Motor neuron (in vitro differentiated cells): ENCODE measurements at regions not wholly inside any gene's neighbourhood (a gene's known extent, or its start where the extent isn't known, plus 50 kb on each side); places are given as distances from the start of the nearest gene placed in this dataset.

Source experiments
- ATAC-seq, 8 experiments: fragments of 200-7000 bp; cut with Tn5 transposase; replicated peaks in 6 of 8; 2 replicates each; pipeline ENCODE4 v1.8.0; 2021; ENCODE audit warnings: mild to moderate bottlenecking in 8 of 8, moderate library complexity in 8 of 8
- H3K27ac ChIP-seq, 2 donors: fragments of 250-450 bp; sonication (Bioruptor Pico); 2 replicates each; pipeline ENCODE4 v1.9.0; 2021; ENCODE audit warnings: antibody characterized with exemption in 2 of 2, mild to moderate bottlenecking in 2 of 2, moderate library complexity in 1 of 2
- H3K4me1 ChIP-seq, 2 donors: fragments of 250-450 bp; sonication (Bioruptor Pico); replicated peaks in 1 of 2; 2 replicates each; pipeline ENCODE4 v1.6.1; 2021; ENCODE audit warnings: antibody characterized with exemption in 2 of 2, mild to moderate bottlenecking in 2 of 2, moderate library complexity in 1 of 2
- H3K4me3 ChIP-seq, 5 donors: fragments of 250-450 bp; sonication (Bioruptor Pico); 2 replicates each; pipeline ENCODE4 v1.9.0; 2021; ENCODE audit warnings: antibody characterized with exemption in 5 of 5, mild to moderate bottlenecking in 5 of 5, moderate library complexity in 4 of 5
- WGBS, 10 experiments: fragments of 450-650 bp; shearing (Covaris generic); methylation state at CpG; one replicate each; pipeline ENCODE4 v1.0.0; 2022; 5-methylcytosine and 5-hydroxymethylcytosine counted together
- in situ Hi-C, 9 experiments: fragments of 400-800 bp; cut with MboI; loops; one replicate each; pipeline ENCODE4 v1.15.0; 2021; ENCODE audit warnings: low sequenced_read_pairs in 9 of 9, low pct_unique_long_range_greater_than_20kb in 2 of 9; ENCODE audit not compliant: unreplicated experiment in 9 of 9

DNA sequence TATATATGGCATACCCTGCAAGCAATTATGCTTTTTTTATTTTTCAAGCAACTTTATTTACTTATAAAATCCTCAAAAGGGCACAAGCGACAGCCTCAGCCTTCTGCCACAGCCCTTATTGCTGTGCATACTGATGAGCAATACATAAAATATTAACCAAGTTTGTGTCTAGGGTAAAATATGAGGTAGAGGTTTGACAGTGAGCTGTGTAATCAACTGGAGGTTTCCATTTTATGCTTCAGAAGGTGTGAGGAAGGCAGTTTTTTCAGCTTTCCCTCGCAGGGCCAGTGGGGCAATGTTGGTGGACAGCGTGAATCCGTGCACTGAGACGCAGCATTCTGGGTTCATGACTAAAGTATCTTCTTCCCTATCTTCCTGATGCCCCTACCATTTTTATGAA is 310.4 kb downstream of the IRS2 start:
- in situ Hi-C loops: no loop called here
- H3K27ac ChIP-seq: no peak overlapping the region
- no peak overlapping the region for H3K4me3 ChIP-seq
- WGBS, 10 experiments: 33 to 100% (median 95%) methylated on average over 1 to 5 of the region's 5 CpGs; no CpG with 5 or more reads in 1 of the 10 experiments
- ATAC-seq: no peak
- H3K4me1 ChIP-seq: no peaks in the 10 kb centered on the region

DNA sequence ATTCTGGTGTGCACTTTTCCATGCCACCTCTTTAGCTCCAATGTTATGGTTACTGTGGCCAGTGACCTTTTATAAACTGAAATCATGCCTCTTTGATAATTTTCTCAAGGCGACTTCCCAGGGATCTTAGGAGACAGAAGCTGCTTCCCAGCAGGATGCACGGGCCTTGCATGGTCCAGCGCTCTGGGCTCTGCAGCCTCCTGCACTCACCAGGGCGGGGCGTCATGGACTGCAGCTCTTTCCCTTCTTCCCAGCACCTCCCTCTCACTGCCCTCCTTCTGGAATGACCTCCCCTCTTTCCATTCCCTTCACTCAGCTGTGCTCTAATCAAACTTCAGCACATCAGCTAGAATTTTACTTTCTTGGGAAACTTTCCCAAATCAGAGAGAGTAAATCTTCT is 318.3 kb downstream of the IRS2 start:
- no peak for ATAC-seq
- no peaks in the 10 kb centered on the region for H3K4me1 ChIP-seq
- 0 to 70% (median 35%) methylated on average over 1 to 4 of the region's 5 CpGs; no CpG with 5 or more reads in 2 of the 10 experiments for WGBS, 10 experiments

DNA sequence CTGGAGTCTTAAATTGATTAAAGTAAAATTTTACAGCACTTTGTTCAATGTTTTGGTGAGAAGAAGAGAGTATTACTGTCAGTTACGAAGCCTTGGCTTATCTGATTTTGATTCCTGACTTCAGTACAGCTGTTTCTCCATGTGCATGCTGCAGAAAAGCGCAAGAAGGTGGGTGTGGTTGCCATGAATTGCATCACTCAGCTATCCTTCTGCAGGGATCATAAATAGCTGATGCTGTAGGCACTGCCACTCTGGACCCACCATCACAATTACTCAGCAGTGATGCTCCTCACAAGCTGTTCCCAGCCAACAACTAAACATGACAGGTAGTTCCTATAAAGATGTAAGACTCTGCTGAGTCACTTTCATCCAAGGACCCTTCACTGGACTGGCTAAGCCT is 321.2 kb downstream of the IRS2 start:
- ATAC-seq: peak; percentile 71 to 99 (median 96)
- H3K27ac ChIP-seq: no peak overlapping the region
- WGBS, 10 experiments: 0 to 60% (median 25%) methylated on average over 1 to 2 of the region's 2 CpGs; no CpG with 5 or more reads in 1 of the 10 experiments
- in situ Hi-C loops: no loop called here
- no peak overlapping the region for H3K4me3 ChIP-seq
- no peaks in the 10 kb centered on the region for H3K4me1 ChIP-seq

More for the DNA sequence above, 318.3 kb downstream of the IRS2 start:
- in situ Hi-C loops: no loop called here
- no peak overlapping the region for H3K4me3 ChIP-seq
- no peak overlapping the region for H3K27ac ChIP-seq

DNA sequence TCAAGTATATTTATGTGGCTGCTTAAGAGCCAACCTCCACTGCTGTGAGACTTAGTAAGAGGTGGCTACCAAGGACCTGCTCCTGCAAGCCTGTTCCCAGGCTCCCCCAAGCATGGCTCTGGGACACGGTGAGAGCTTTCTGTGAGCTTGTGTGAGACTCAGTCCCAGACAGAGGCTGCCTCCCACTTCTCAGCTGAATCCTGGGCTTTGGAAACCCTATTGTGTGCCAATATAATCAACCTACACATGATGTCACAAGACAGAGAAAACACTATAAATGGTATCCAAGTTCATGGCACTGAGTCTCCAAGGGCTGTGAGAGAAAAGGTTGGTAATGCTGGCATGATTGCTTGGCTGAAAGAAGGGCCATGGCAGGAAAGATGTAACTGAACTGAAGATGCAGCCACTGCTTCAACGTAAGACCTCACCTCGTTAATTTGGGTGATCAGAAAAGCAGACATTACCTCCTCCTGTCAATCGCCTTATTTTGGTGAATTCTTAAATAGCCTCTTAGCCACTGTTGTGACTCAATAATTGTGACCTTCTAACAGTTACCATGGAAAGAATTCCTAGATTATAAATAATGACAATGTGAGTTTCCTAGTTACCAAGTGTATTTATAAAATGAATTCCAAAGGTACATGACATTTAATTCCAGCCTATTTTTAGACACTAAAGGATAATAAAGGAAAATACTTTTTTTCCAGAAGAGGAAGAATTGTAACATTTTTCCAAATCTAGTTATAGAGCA is 332.0 kb downstream of the IRS2 start:
- WGBS, 10 experiments: 0 to 89% (median 67%) methylated on average over 1 to 4 of the region's 4 CpGs; no CpG with 5 or more reads in 1 of the 10 experiments
- peak in 1 of 8 experiments; percentile 74 for ATAC-seq
- Histone ChIP-seq H3K4me3 (no peak overlapping the region), H3K4me1 (no peaks in the 10 kb centered on the region), H3K27ac (no peak overlapping the region)
- in situ Hi-C loops: no loop called here

DNA sequence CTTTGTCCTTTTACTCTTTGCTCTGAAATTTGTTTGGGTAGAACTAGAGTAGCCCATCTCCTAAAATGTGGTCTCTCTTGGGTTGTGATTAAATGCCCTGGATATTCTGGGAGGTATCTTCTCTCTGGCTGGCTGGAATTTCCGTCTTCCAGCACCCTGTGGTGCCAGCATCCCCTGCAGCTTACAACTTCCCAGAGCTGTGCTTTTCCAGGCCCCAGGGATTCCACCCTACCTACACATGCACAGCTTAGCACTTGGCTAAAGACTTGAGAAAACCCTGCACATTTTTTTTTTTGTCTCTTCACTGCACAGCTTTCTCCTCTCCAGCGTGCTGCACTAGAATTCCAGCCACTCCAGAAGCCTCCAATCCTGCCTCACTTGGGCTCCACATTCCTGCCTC is 334.7 kb downstream of the IRS2 start:
- in situ Hi-C loops: no loop called here
- peak in 2 of 8 experiments; percentile 28 to 57 for ATAC-seq
- no peak overlapping the region for H3K4me3 ChIP-seq
- H3K27ac ChIP-seq: no peak overlapping the region
- 7 to 100% (median 66%) methylated on average over 1 to 2 of the region's 2 CpGs; no CpG with 5 or more reads in 2 of the 10 experiments for WGBS, 10 experiments
- no peaks in the 10 kb centered on the region for H3K4me1 ChIP-seq

DNA sequence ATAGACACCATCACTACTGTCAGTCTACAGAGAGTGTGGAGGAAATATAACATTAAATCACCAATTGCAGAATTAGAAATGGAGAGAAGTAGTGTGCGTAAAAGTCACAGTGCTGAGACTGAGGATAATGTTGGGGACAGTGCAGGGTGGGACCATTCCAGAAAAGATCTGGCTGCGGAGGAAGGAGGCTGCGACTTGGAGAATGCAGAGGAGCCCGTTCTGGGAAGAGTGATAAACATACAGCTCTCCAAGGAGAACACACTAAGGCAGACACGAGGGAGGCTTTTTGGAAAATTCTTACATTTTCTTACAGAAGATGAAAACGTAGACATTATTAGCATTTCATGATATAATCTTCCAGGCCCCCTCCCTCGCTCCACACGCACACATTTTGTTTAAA is 337.8 kb downstream of the IRS2 start:
- 10 to 94% (median 85%) methylated on average over 3 to 8 of the region's 8 CpGs; no CpG with 5 or more reads in 1 of the 10 experiments for WGBS, 10 experiments
- ATAC-seq: no peak

DNA sequence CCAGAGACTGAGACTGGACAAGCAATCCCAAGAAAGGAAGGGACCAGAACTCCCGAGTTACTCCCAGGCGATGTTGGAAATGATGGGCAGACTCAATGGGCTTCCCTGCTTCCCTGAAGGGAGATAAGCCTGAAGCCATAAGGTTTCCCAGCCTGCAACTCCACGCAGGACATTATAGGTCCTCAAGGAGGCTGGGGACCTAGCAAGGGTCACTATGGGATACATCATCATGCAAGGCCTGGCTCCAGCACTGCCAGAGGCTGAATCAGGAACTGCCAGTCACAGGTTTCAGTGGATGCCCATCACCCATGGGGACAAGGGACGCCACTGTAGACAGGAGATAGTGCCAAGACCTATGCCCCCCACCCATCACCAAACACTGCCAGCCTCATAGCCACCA is 338.7 kb downstream of the IRS2 start:
- 20 to 100% (median 80%) methylated on average over 1 to 3 of the region's 4 CpGs; no CpG with 5 or more reads in 3 of the 10 experiments for WGBS, 10 experiments

More for the DNA sequence above, 337.8 kb downstream of the IRS2 start:
- Histone ChIP-seq H3K4me3 (no peak overlapping the region), H3K27ac (no peak overlapping the region), H3K4me1 (no peaks in the 10 kb centered on the region)
- in situ Hi-C loops: no loop called here

DNA sequence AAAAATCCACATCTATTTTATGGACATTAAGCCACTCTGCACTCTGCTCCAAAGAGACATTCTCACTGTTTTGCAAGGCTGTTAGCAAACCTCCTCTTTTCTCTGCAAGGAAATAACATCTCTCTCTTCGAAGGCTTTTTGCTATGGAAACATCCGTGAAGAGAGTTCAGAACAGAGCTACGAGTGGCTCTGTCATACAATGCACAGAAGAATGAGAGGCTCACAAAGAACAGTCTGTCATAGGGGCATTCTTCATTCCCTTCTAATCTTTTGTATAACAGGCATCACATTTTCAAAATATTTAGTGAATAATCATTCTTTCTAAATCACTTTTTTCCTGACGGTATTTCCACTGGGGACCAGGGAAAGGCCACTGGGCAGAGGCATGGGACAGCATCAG is 346.1 kb downstream of the IRS2 start:
- in situ Hi-C loops: no loop called here
- WGBS, 10 experiments: 10 to 70% (median 48%) methylated on average over 2 to 4 of the region's 4 CpGs; no CpG with 5 or more reads in 2 of the 10 experiments
- peaks cover 0 to 5% of the 10 kb centered on the region in 2 donors for H3K4me1 ChIP-seq
- no peak overlapping the region for H3K27ac ChIP-seq
- H3K4me3 ChIP-seq: no peak overlapping the region
- ATAC-seq: peak in 5 of 8 experiments; percentile 29 to 99 (median 69)

More for the DNA sequence above, 338.7 kb downstream of the IRS2 start:
- ATAC-seq: no peak
- Histone ChIP-seq H3K4me1 (no peaks in the 10 kb centered on the region), H3K4me3 (no peak overlapping the region), H3K27ac (no peak overlapping the region)
- in situ Hi-C loops: no loop called here

DNA sequence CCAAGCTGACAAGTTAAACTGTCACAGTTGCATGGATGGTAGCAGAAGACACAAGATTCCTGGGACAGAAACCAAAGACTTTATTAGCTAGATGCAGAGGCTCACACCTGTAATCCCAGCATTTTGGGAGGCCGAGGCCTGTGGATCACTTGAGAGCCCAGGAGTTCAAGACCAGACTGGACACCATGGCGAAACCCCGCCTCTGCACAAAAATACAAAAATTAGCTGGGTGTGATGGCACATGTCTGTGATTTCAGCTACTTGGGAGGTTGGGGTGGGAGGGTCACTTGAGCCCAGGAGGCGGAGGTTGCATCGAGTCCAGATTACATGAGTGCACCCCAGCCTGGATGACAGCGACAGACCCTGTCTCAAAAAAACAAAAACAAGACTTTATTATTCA is 346.6 kb downstream of the IRS2 start:
- Histone ChIP-seq H3K4me1 (peaks cover 0 to 5% of the 10 kb centered on the region in 2 donors), H3K4me3 (no peak overlapping the region), H3K27ac (no peak overlapping the region)
- ATAC-seq: no peak
- WGBS, 10 experiments: 43 to 100% (median 79%) methylated on average over 1 to 3 of the region's 6 CpGs; no CpG with 5 or more reads in 4 of the 10 experiments
- in situ Hi-C loops: no loop called here

DNA sequence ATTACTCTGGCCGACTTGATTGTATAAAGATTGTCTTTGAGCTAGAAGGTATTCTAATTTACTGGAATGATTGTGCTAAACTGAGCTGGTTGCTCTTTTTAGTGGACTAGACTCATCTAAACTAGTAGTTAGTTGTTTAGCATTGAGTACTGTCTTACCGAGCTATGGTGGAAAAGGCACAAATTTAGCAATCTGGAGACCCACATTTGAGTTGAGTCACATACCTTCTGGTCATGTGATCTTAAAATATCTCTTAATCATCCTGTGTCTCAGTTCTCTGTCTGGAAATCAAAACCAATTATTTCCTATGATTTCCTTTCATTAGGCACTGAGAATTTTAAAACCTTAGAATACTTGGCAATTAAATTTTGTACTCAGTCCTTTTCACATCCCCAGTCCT is 349.5 kb downstream of the IRS2 start:
- Histone ChIP-seq H3K4me1 (peaks cover 0 to 5% of the 10 kb centered on the region in 2 donors), H3K27ac (no peak overlapping the region), H3K4me3 (no peak overlapping the region)
- 0 to 100% (median 77%) methylated on average over 2 of the region's 2 CpGs; no CpG with 5 or more reads in 3 of the 10 experiments for WGBS, 10 experiments
- no peak for ATAC-seq
- in situ Hi-C loops: no loop called here

DNA sequence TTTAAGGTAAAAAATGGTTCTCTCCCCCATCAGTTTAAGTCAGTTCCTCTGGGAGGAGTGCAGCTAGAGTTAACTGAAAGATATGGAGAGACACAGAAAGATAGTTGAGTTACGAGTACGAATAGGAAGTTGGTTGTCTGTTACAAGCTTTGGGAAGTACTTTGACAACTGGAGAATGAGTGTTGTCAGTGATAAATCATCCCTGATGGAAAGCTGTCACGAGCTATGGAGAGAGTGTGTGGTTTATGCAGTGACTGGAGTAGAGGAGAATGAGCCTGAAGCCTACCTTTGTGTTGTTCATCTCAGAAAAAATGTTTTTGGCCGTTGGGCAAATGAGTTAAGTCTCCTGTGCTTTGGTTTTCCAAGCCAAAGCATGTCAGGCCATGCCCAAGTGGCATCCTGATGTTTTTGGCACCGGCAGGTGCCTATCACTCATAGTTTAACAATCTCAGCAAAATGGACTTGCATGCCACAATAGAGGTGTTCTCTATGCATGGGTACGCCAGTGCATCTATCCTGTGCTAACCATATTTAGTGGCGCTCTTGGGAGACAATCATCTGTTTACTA is 350.2 kb downstream of the IRS2 start:
- in situ Hi-C loops: no loop called here
- Histone ChIP-seq H3K4me3 (no peak overlapping the region), H3K4me1 (peaks cover 0 to 5% of the 10 kb centered on the region in 2 donors), H3K27ac (no peak overlapping the region)
- no peak for ATAC-seq
- 16 to 100% (median 80%) methylated on average over 2 to 7 of the region's 7 CpGs for WGBS, 10 experiments

DNA sequence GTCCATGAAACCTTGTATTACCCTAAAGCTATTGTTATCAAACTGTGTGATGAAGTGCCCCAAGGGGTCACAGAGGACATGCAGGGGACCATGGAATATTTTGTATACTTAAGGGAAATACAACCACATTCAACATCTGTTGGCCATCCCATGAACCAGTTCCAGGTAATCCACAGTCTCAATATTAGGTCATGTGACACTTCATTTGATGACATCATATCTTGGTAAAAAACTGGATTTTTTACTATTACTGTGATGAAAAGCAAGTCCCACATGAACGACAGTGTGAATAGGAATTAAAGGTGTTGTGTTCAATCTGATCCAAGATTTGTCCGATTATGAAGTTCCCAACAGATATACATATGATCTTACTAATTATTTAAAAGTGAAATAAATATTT is 355.2 kb downstream of the IRS2 start:
- no peak overlapping the region for H3K27ac ChIP-seq
- ATAC-seq: no peak
- H3K4me3 ChIP-seq: no peak overlapping the region
- WGBS, 10 experiments: 0 to 80% (median 36%) methylated on average over 1 to 2 of the region's 2 CpGs; no CpG with 5 or more reads in 2 of the 10 experiments
- in situ Hi-C loops: no loop called here
- H3K4me1 ChIP-seq: no peaks in the 10 kb centered on the region

DNA sequence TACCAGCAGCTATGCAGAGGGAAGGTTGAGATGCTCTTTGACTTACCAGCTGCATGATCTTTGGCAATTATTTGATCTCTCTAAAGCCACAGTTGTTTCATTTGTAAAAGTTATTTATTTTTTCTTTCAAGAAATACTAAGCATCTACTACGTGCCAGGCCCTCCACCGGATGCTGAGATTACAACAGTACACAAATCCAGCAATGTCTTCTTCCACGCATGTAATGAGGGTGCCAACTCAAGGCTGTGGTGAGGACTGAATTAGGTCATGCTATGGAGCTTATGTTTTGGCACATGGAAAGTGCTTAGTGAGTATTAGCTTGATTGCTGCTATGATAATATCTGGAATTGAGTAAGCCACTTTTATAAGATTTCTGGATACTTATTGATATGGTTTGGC is 358.2 kb downstream of the IRS2 start:
- in situ Hi-C loops: no loop called here
- H3K27ac ChIP-seq: no peak overlapping the region
- no peak for ATAC-seq
- 0 to 100% (median 92%) methylated on average over 1 to 3 of the region's 3 CpGs; no CpG with 5 or more reads in 5 of the 10 experiments for WGBS, 10 experiments
- H3K4me3 ChIP-seq: no peak overlapping the region
- H3K4me1 ChIP-seq: peaks cover 0 to 10% of the 10 kb centered on the region in 2 donors
